ENCODE measurements at regions not wholly inside any gene's neighbourhood (a gene's known extent, or its start where the extent isn't known, plus 50 kb on each side); places are given as distances from the start of the nearest gene placed in this dataset.

DNA sequence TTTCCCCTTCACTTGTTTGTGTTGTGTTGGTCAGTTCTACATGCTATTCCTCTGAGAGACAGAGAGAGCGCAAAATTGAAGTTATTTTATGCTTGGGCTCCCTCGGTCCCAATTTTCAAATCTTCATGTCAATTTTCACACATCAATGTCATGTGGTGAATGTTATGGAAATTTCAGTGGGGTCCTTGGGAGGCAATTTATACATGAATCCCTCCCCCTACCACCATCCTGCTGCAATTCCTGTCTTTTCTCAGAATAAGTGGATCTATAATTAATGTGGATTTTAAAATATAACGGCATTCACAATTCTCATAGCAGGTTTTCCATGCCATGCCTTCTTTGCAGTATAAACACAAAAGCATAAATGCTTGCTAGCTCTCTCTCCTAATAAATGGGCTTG, 499.9 kb downstream of the MCTP2 start:
- DNase-seq (ENCODE audit: low spot score) (no peak), FAIRE-seq (no peak), ATAC-seq (no peak)
- Histone ChIP-seq H4K20me1 (ENCODE audit: insufficient read depth, low read length) (no peaks in the 10 kb centered on the region), H2AFZ (ENCODE audit: low read length) (no peak overlapping the region), H3K4me1 (ENCODE audit: insufficient read depth, low read length) (no peaks in the 10 kb centered on the region), H3K79me2 (ENCODE audit: insufficient read depth, low read length) (no peaks in the 10 kb centered on the region), H3K27me3 (ENCODE audit: control insufficient read depth in 1 of 2, insufficient read depth in 2 of 2, low read length in 2 of 2) (no peaks in the 10 kb centered on the region), H3K9me3 (ENCODE audit: low read length) (no peaks in the 10 kb centered on the region), H3K36me3 (replicated peaks in 1 of 2; ENCODE audit: control insufficient read depth in 1 of 2, insufficient read depth in 2 of 2, low read length in 2 of 2) (no peaks in the 10 kb centered on the region), H3K9ac (ENCODE audit: insufficient read depth, low read depth, low read length) (no peak overlapping the region), H3K4me3 (replicated peaks in 1 of 3; ENCODE audit: insufficient read depth in 1 of 3, low read depth in 2 of 3, low read length in 3 of 3) (no peak overlapping the region), H3K27ac (ENCODE audit: extremely low read length, insufficient read depth, low read length) (no peak overlapping the region), H3K4me2 (ENCODE audit: low read depth, low read length) (no peak overlapping the region)
- in situ Hi-C loops (cut with HindIII; ENCODE audit: extremely low pct_ligation_motif_present, low pct_unique_long_range_greater_than_20kb) (no loop called here), intact Hi-C loops (cut with micrococcal nuclease; ENCODE audit: unreplicated experiment) (no loop called here)
- 0% methylated on average over 3 of the region's 3 CpGs for WGBS (ENCODE audit: low lambda C conversion rate)
- ChIA-PET POLR2A (no interaction called here), CTCF (ENCODE audit: low intra/inter-chr PET ratio, low total read pairs) (no interaction called here)
- no peak for TF ChIP-seq TMF1 (CRISPR knock-in tag; IDR thresholded peaks at IDR 0.05; ENCODE audit: low read depth)
- TF ChIP-seq SMARCE1 (IDR thresholded peaks at IDR 0.05; ENCODE audit: borderline replicate concordance): no peak
- BruUV-seq (replicated peaks): no TSS peak

DNA sequence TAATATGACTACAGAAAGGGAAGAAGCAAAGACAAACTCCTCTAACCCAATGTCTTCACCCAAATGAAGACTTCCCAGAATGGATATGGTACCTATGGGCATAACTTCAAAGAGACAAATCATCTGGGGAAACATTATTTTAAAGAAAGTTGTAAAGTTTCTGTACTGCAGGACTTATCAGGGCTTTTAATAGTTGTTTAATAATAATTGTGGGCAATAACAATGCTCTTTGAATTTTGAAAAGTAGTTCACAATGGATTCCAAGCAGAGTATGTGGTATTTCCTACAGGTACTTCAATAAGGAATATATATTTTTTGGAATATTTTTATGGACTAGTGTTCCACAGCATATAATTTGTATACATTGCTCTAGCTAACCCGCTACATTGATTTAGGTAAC, 503.1 kb downstream of the MCTP2 start:
- Histone ChIP-seq H3K36me3 (replicated peaks in 1 of 2; ENCODE audit: control insufficient read depth in 1 of 2, insufficient read depth in 2 of 2, low read length in 2 of 2) (no peaks in the 10 kb centered on the region), H3K9me3 (ENCODE audit: low read length) (no peaks in the 10 kb centered on the region), H3K27ac (ENCODE audit: extremely low read length, insufficient read depth, low read length) (no peak overlapping the region), H4K20me1 (ENCODE audit: insufficient read depth, low read length) (no peaks in the 10 kb centered on the region), H2AFZ (ENCODE audit: low read length) (no peak overlapping the region), H3K79me2 (ENCODE audit: insufficient read depth, low read length) (no peaks in the 10 kb centered on the region), H3K4me1 (ENCODE audit: insufficient read depth, low read length) (no peaks in the 10 kb centered on the region), H3K4me2 (ENCODE audit: low read depth, low read length) (no peak overlapping the region), H3K4me3 (replicated peaks in 1 of 3; ENCODE audit: insufficient read depth in 1 of 3, low read depth in 2 of 3, low read length in 3 of 3) (no peak overlapping the region), H3K27me3 (ENCODE audit: control insufficient read depth in 1 of 2, insufficient read depth in 2 of 2, low read length in 2 of 2) (no peaks in the 10 kb centered on the region), H3K9ac (ENCODE audit: insufficient read depth, low read depth, low read length) (no peak overlapping the region)
- in situ Hi-C loops (cut with HindIII; ENCODE audit: extremely low pct_ligation_motif_present, low pct_unique_long_range_greater_than_20kb) (no loop called here), intact Hi-C loops (cut with micrococcal nuclease; ENCODE audit: unreplicated experiment) (no loop called here)
- ATAC-seq: no peak
- TF ChIP-seq, protein P1, sequence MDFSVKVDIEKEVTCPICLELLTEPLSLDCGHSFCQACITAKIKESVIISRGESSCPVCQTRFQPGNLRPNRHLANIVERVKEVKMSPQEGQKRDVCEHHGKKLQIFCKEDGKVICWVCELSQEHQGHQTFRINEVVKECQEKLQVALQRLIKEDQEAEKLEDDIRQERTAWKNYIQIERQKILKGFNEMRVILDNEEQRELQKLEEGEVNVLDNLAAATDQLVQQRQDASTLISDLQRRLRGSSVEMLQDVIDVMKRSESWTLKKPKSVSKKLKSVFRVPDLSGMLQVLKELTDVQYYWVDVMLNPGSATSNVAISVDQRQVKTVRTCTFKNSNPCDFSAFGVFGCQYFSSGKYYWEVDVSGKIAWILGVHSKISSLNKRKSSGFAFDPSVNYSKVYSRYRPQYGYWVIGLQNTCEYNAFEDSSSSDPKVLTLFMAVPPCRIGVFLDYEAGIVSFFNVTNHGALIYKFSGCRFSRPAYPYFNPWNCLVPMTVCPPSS (IDR thresholded peaks at IDR 0.05): no peak
- TF ChIP-seq ZNF790 (CRISPR knock-in tag; IDR thresholded peaks at IDR 0.05; ENCODE audit: borderline replicate concordance): no peak
- TF ChIP-seq, protein P2, sequence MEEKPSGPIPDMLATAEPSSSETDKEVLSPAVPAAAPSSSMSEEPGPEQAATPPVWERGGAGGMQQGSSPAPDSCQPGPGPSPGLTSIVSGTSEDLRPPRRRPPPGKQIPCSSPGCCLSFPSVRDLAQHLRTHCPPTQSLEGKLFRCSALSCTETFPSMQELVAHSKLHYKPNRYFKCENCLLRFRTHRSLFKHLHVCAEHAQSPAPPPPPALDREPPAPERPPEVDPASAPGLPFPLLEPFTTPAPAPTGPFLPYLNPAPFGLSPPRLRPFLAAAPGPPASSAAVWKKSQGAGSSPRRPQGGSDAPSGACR (CRISPR knock-in tag; IDR thresholded peaks at IDR 0.05): no peak
- no peak for TF ChIP-seq ZBTB42 (CRISPR knock-in tag; IDR thresholded peaks at IDR 0.05)
- TF ChIP-seq, protein P3, sequence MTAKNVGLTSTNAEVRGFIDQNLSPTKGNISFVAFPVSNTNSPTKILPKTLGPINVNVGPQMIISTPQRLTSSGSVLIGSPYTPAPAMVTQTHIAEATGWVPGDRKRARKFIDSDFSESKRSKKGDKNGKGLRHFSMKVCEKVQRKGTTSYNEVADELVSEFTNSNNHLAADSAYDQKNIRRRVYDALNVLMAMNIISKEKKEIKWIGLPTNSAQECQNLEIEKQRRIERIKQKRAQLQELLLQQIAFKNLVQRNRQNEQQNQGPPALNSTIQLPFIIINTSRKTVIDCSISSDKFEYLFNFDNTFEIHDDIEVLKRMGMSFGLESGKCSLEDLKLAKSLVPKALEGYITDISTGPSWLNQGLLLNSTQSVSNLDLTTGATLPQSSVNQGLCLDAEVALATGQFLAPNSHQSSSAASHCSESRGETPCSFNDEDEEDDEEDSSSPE (CRISPR knock-in tag; IDR thresholded peaks at IDR 0.05): no peak
- TF ChIP-seq GTF2F1 (IDR thresholded peaks at IDR 0.05; ENCODE audit: low read length): no peak
- no peak for TF ChIP-seq ZNF83 (CRISPR knock-in tag; IDR thresholded peaks at IDR 0.05; ENCODE audit: borderline replicate concordance)
- TF ChIP-seq, protein P4, sequence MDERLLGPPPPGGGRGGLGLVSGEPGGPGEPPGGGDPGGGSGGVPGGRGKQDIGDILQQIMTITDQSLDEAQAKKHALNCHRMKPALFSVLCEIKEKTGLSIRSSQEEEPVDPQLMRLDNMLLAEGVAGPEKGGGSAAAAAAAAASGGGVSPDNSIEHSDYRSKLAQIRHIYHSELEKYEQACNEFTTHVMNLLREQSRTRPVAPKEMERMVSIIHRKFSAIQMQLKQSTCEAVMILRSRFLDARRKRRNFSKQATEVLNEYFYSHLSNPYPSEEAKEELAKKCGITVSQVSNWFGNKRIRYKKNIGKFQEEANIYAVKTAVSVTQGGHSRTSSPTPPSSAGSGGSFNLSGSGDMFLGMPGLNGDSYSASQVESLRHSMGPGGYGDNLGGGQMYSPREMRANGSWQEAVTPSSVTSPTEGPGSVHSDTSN (CRISPR knock-in tag; IDR thresholded peaks at IDR 0.05): no peak
- TF ChIP-seq KLF12 (CRISPR knock-in tag; IDR thresholded peaks at IDR 0.05; ENCODE audit: borderline replicate concordance): no peak
- no peak for TF ChIP-seq CREM (IDR thresholded peaks at IDR 0.05)
- no peak for TF ChIP-seq CREM (CRISPR knock-in tag; IDR thresholded peaks at IDR 0.05)
- TF ChIP-seq CEBPB (IDR thresholded peaks at IDR 0.05; ENCODE audit: borderline replicate concordance, low read depth, low read length): no peak
- no peak for TF ChIP-seq ZNF773 (CRISPR knock-in tag; IDR thresholded peaks at IDR 0.05; ENCODE audit: borderline replicate concordance)
- TF ChIP-seq, protein P5, sequence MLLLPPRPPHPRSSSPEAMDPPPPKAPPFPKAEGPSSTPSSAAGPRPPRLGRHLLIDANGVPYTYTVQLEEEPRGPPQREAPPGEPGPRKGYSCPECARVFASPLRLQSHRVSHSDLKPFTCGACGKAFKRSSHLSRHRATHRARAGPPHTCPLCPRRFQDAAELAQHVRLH (CRISPR knock-in tag; IDR thresholded peaks at IDR 0.05; ENCODE audit: borderline replicate concordance, low read depth): no peak
- no peak for DNase-seq (ENCODE audit: low spot score)
- CTCF ChIA-PET (ENCODE audit: low intra/inter-chr PET ratio, low total read pairs): no interaction called here
- FAIRE-seq: no peak
- WGBS (ENCODE audit: low lambda C conversion rate): 0% methylated on average over 1 of the region's 1 CpG
- POLR2A ChIA-PET: no interaction called here
- BruUV-seq (replicated peaks): no TSS peak
